Ishikawa (cell line): ENCODE measurements at regions not wholly inside any gene's neighbourhood (a gene's known extent, or its start where the extent isn't known, plus 50 kb on each side); places are given as distances from the start of the nearest gene placed in this dataset.

Source experiments
- CEBPB ChIP-seq: IDR thresholded peaks from 2 replicates; pipeline ENCODE4 v1.6.1; 2012
- CREB1 ChIP-seq: IDR thresholded peaks from 2 replicates; pipeline ENCODE4 v1.6.1; 2012; ENCODE audit warnings: low read depth
- EGR1 ChIP-seq: IDR thresholded peaks from 2 replicates; pipeline ENCODE4 v1.6.1; 2012
- EP300 ChIP-seq: IDR thresholded peaks from 2 replicates; pipeline ENCODE4 v1.6.1; 2012; ENCODE audit warnings: borderline replicate concordance
- FOXM1 ChIP-seq: IDR thresholded peaks from 2 replicates; pipeline ENCODE4 v1.6.1; 2012; ENCODE audit warnings: low read depth, borderline replicate concordance
- NFIC ChIP-seq: IDR thresholded peaks from 2 replicates; pipeline ENCODE4 v1.6.1; 2012
- RAD21 ChIP-seq: IDR thresholded peaks from 2 replicates; pipeline ENCODE4 v1.6.1; 2012; ENCODE audit warnings: low read depth
- TAF1 ChIP-seq: IDR thresholded peaks from 2 replicates; pipeline ENCODE4 v1.6.1; 2012; ENCODE audit warnings: low read depth, mild to moderate bottlenecking
- TCF12 ChIP-seq: IDR thresholded peaks from 2 replicates; pipeline ENCODE4 v1.6.1; 2012; ENCODE audit warnings: low read depth
- TEAD4 ChIP-seq: IDR thresholded peaks from 2 replicates; pipeline ENCODE4 v1.6.1; 2012
- USF1 ChIP-seq: IDR thresholded peaks from 2 replicates; pipeline ENCODE4 v1.6.1; 2012
- YY1 ChIP-seq: IDR thresholded peaks from 2 replicates; pipeline ENCODE4 v1.6.1; 2012; ENCODE audit warnings: low read depth
- ZBTB7A ChIP-seq: IDR thresholded peaks from 2 replicates; pipeline ENCODE4 v1.6.1; 2012; ENCODE audit warnings: low read depth
- TF ChIP-seq, protein P1 (sequence below): IDR thresholded peaks from 2 replicates; pipeline ENCODE4 v1.6.1; 2012; ENCODE audit warnings: low read depth, mild to moderate bottlenecking
- TF ChIP-seq, protein P2 (sequence below): IDR thresholded peaks from 2 replicates; pipeline ENCODE4 v1.6.1; 2012

- TF ChIP-seq TEAD4 (no peak), EGR1 (no peak), CEBPB (no peak), NFIC (no peak), YY1 (no peak), FOXM1 (no peak), CREB1 (no peak)
- TF ChIP-seq, protein P1, sequence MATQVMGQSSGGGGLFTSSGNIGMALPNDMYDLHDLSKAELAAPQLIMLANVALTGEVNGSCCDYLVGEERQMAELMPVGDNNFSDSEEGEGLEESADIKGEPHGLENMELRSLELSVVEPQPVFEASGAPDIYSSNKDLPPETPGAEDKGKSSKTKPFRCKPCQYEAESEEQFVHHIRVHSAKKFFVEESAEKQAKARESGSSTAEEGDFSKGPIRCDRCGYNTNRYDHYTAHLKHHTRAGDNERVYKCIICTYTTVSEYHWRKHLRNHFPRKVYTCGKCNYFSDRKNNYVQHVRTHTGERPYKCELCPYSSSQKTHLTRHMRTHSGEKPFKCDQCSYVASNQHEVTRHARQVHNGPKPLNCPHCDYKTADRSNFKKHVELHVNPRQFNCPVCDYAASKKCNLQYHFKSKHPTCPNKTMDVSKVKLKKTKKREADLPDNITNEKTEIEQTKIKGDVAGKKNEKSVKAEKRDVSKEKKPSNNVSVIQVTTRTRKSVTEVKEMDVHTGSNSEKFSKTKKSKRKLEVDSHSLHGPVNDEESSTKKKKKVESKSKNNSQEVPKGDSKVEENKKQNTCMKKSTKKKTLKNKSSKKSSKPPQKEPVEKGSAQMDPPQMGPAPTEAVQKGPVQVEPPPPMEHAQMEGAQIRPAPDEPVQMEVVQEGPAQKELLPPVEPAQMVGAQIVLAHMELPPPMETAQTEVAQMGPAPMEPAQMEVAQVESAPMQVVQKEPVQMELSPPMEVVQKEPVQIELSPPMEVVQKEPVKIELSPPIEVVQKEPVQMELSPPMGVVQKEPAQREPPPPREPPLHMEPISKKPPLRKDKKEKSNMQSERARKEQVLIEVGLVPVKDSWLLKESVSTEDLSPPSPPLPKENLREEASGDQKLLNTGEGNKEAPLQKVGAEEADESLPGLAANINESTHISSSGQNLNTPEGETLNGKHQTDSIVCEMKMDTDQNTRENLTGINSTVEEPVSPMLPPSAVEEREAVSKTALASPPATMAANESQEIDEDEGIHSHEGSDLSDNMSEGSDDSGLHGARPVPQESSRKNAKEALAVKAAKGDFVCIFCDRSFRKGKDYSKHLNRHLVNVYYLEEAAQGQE = no peak
These were observed 98.2 kb upstream of the ERG start for GRCh38 chr21:38596264-38597042.

- TF ChIP-seq YY1 (no peak), FOXM1 (no peak), NFIC (no peak)
These were observed 99.1 kb upstream of the ERG start for GRCh38 chr21:38597421-38597820.

- TF ChIP-seq CEBPB = no peak
- TF ChIP-seq, protein P2, sequence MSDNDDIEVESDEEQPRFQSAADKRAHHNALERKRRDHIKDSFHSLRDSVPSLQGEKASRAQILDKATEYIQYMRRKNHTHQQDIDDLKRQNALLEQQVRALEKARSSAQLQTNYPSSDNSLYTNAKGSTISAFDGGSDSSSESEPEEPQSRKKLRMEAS = no peak
- TF ChIP-seq FOXM1 = no peak
- TF ChIP-seq TEAD4 = no peak
- TF ChIP-seq, protein P1 = no peak
- TF ChIP-seq TAF1 = no peak
- TF ChIP-seq NFIC = no peak
- TF ChIP-seq USF1 = no peak
- no peak for TF ChIP-seq TCF12
- no peak for TF ChIP-seq RAD21
- no peak for TF ChIP-seq YY1
- TF ChIP-seq ZBTB7A = no peak
- no peak for TF ChIP-seq EP300
These were observed 100.1 kb upstream of the ERG start for GRCh38 chr21:38598413-38598812.

GRCh38 chr21:38599381-38599975, 101.2 kb upstream of the ERG start:
- TF ChIP-seq USF1 = no peak
- TF ChIP-seq FOXM1 = no peak
- TF ChIP-seq, protein P1 = no peak
- no peak for TF ChIP-seq ZBTB7A
- TF ChIP-seq, protein P2 = no peak
- no peak for TF ChIP-seq RAD21
- TF ChIP-seq TAF1 = no peak
- TF ChIP-seq EGR1 = no peak
- TF ChIP-seq EP300 = no peak
- no peak for TF ChIP-seq NFIC
- no peak for TF ChIP-seq TEAD4
- TF ChIP-seq TCF12 = no peak
- no peak for TF ChIP-seq CEBPB
- TF ChIP-seq CREB1 = no peak
- no peak for TF ChIP-seq YY1
